ENCODE measurements at regions not wholly inside any gene's neighbourhood (a gene's known extent, or its start where the extent isn't known, plus 50 kb on each side); places are given as distances from the start of the nearest gene placed in this dataset.
"Not testable (repeated sequence)": the region's sequence is repeated elsewhere in the genome, so short reads cannot be mapped to it uniquely, and the experiment has no call there.

- no peak overlapping the region for H3K27ac ChIP-seq
- no peaks in the 10 kb centered on the region for H3K4me1 ChIP-seq
- no peak overlapping the region for H3K4me3 ChIP-seq
- no peak for DNase-seq
- ATAC-seq = no peak
- TF ChIP-seq, protein P1, sequence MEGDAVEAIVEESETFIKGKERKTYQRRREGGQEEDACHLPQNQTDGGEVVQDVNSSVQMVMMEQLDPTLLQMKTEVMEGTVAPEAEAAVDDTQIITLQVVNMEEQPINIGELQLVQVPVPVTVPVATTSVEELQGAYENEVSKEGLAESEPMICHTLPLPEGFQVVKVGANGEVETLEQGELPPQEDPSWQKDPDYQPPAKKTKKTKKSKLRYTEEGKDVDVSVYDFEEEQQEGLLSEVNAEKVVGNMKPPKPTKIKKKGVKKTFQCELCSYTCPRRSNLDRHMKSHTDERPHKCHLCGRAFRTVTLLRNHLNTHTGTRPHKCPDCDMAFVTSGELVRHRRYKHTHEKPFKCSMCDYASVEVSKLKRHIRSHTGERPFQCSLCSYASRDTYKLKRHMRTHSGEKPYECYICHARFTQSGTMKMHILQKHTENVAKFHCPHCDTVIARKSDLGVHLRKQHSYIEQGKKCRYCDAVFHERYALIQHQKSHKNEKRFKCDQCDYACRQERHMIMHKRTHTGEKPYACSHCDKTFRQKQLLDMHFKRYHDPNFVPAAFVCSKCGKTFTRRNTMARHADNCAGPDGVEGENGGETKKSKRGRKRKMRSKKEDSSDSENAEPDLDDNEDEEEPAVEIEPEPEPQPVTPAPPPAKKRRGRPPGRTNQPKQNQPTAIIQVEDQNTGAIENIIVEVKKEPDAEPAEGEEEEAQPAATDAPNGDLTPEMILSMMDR (IDR thresholded peaks at IDR 0.05) = no peak
- H3K27me3 ChIP-seq (ENCODE audit: low read depth) = no peaks in the 10 kb centered on the region
- no peaks in the 10 kb centered on the region for H3K36me3 ChIP-seq
- no peaks in the 10 kb centered on the region for H3K9me3 ChIP-seq
- intact Hi-C loops (cut with DNase I) = no loop called here
These were observed 228.2 kb downstream of the CDH26 start for GRCh38 chr20:60186412-60186811.

DNA sequence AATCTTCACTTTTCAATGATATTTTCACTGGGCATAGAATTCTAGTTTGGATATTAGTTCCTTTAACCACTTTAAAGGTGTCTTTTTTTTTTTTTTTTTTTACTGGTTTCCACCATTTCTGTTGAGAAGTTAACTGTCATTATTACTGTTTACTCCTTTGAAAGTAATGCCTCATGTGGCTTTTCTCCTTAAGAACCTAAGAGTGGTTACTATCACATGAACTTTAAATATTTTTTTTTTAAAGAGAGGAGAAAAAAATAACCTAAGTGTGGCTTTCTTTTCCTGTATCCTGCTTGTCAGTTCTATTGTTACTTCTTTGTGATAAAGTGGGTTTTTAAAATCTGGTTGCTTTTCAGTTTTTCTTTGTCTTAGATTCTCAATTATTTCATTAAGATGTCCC lies 229.5 kb downstream of the CDH26 start:
- TF ChIP-seq, protein P1 (IDR thresholded peaks at IDR 0.05) = no peak
- ATAC-seq (no peak), DNase-seq (no peak)
- no peaks in the 10 kb centered on the region for H3K36me3 ChIP-seq
- H3K4me3 ChIP-seq = no peak overlapping the region
- H3K4me1 ChIP-seq = no peaks in the 10 kb centered on the region
- intact Hi-C loops (cut with DNase I) = no loop called here
- H3K27ac ChIP-seq = no peak overlapping the region
- no peaks in the 10 kb centered on the region for H3K27me3 ChIP-seq (ENCODE audit: low read depth)
- no peaks in the 10 kb centered on the region for H3K9me3 ChIP-seq

- H3K4me3 ChIP-seq = no peak overlapping the region
- no peaks in the 10 kb centered on the region for H3K4me1 ChIP-seq
- H3K36me3 ChIP-seq = no peaks in the 10 kb centered on the region
- no peaks in the 10 kb centered on the region for H3K27me3 ChIP-seq (ENCODE audit: low read depth)
- TF ChIP-seq, protein P1 (IDR thresholded peaks at IDR 0.05) = no peak
- no peaks in the 10 kb centered on the region for H3K9me3 ChIP-seq
- ATAC-seq = no peak
- no peak overlapping the region for H3K27ac ChIP-seq
- intact Hi-C loops (cut with DNase I) = no loop called here
- no peak for DNase-seq
These were observed 232.8 kb downstream of the CDH26 start for GRCh38 chr20:60191014-60191413.

GRCh38 chr20:60192326-60192725 lies 234.1 kb downstream of the CDH26 start:
- TF ChIP-seq, protein P1 (IDR thresholded peaks at IDR 0.05) = no peak
- Histone ChIP-seq H3K36me3 (no peaks in the 10 kb centered on the region), H3K4me1 (no peaks in the 10 kb centered on the region), H3K9me3 (no peaks in the 10 kb centered on the region), H3K27ac (no peak overlapping the region), H3K4me3 (no peak overlapping the region), H3K27me3 (ENCODE audit: low read depth) (no peaks in the 10 kb centered on the region)
- DNase-seq (no peak), ATAC-seq (no peak)
- intact Hi-C loops (cut with DNase I) = no loop called here

DNA sequence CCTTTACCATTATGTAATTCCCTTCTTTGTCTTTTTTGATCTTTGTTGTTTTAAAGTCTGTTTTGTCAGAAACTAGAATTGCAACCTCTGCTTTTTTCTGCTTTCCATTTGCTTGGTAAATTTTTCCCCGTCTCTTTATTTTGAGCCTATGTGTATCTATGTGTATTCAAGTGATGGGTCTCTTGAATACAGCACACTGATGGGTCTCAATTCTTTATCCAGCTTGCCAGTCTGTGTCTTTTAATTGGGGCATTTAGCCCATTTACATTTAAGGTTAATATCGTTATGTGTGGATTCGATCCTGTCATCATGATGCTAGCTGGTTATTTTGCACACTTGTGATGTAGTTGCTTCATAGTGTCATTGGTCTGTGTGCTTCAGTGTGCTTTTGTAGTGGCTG lies 240.9 kb downstream of the CDH26 start:
- H3K36me3 ChIP-seq; DNase-seq; H3K9me3 ChIP-seq; intact Hi-C loops (cut with DNase I); H3K27me3 ChIP-seq (ENCODE audit: low read depth); H3K4me3 ChIP-seq; ATAC-seq; H3K27ac ChIP-seq; H3K4me1 ChIP-seq: not testable (repeated sequence)

DNA sequence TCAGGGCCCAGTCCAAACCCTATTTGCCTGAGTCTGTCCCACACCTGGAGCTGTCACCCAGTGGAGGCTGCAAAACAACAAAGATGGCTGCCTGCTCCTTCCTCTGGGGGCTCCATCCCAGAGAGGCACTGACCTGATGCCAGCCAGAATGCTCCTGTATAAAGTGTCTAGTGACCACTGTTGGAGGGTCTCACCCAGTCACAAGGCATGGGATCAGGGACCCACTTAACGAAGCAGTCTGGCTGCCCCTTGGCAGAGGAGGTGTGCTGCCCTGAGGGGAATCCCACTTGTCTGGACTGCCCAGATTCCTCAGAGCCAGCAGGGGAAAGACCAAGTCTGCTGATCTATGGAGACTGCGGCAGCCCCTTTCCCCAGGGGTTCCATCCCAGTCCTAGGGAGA lies 241.6 kb downstream of the CDH26 start:
- intact Hi-C loops (cut with DNase I) = no loop called here
- no peak for DNase-seq
- ATAC-seq = no peak
- H3K27me3 ChIP-seq (ENCODE audit: low read depth) = no peaks in the 10 kb centered on the region
- H3K27ac ChIP-seq = no peak overlapping the region
- H3K36me3 ChIP-seq = no peaks in the 10 kb centered on the region
- H3K4me3 ChIP-seq = no peak overlapping the region
- no peaks in the 10 kb centered on the region for H3K4me1 ChIP-seq
- peaks cover 3% of the 10 kb centered on the region for H3K9me3 ChIP-seq
- TF ChIP-seq, protein P1 (IDR thresholded peaks at IDR 0.05) = no peak
